ENCODE measurements at regions not wholly inside any gene's neighbourhood (a gene's known extent, or its start where the extent isn't known, plus 50 kb on each side); places are given as distances from the start of the nearest gene placed in this dataset.

- H3K4me3 ChIP-seq (ENCODE audit: low read length): no peak overlapping the region
- peak; percentile 67 for DNase-seq (ENCODE audit: low read depth)
- TF ChIP-seq CTCF (conservative IDR thresholded peaks at IDR 0.05; ENCODE audit: low read length): no peak
Measured at GRCh38 chr18:67650686-67651385, 134.3 kb upstream of the DSEL start.

DNA sequence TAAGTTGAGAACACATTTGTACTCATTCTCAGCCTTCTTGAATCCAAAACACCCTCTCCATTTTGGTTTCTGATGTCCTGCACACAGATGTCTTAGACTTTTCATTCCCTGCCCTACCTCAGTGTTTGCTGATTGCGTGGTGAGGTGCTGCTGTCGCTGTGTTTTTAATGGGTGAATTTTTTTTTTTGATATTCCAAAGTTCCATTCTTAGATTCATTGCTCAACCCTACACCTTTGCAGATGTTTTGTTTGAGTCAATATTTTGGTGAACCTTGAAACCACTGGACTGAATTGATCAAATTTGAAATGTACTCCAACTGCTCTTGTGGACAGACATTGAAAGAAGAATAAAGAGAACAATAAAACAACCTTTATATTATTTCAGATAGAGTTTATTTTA, 130.4 kb upstream of the DSEL start:
- no peak overlapping the region for H3K4me3 ChIP-seq (ENCODE audit: low read length)
- no peak for DNase-seq (ENCODE audit: low read depth)
- no peak for TF ChIP-seq CTCF (conservative IDR thresholded peaks at IDR 0.05; ENCODE audit: low read length)

DNA sequence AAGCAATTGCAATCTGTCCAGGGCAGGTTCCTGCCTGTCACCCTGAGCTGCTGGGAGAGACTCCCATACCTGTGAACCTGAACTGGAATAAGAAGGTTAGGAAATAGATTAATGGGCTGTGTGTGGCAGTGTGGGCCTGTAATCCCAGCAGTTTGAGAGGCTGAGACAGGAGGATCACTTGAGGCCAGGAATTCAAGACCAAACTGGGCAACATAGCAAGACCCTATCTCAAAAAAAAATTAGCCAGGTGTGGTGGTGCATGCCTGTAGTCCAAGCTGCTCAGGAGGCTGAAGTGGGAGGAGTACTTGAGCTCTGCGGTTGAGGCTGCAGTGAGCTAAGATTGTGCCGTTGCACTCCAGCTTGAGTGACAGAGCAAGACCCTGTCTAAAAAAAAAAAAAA, 127.7 kb upstream of the DSEL start:
- TF ChIP-seq CTCF (conservative IDR thresholded peaks at IDR 0.05; ENCODE audit: low read length): no peak
- no peak for DNase-seq (ENCODE audit: low read depth)
- H3K4me3 ChIP-seq (ENCODE audit: low read length): no peak overlapping the region

DNA sequence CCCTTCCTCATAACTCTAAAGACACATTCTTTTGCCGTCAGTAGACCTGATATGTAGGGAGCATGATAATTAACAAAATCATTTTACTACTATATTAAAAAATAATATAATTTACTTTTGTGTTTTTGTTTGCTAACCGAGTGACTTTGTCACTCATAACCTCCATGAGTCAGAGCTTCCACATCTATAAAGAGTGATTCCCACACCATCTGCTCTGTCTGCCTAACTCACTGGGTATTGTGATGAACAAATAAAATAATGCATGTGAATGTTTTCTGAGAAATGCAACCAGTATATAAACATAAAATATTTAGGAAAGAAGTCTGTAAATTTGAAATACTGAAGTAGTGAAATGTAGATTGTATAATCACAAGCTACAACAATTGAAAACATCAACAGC, 123.4 kb upstream of the DSEL start:
- no peak for DNase-seq (ENCODE audit: low read depth)
- no peak overlapping the region for H3K4me3 ChIP-seq (ENCODE audit: low read length)
- TF ChIP-seq CTCF (conservative IDR thresholded peaks at IDR 0.05; ENCODE audit: low read length): no peak

- no peak for TF ChIP-seq CTCF (conservative IDR thresholded peaks at IDR 0.05; ENCODE audit: low read length)
- no peak overlapping the region for H3K4me3 ChIP-seq (ENCODE audit: low read length)
- DNase-seq (ENCODE audit: low read depth): no peak
Measured at GRCh38 chr18:67636597-67637385, 120.3 kb upstream of the DSEL start.

DNA sequence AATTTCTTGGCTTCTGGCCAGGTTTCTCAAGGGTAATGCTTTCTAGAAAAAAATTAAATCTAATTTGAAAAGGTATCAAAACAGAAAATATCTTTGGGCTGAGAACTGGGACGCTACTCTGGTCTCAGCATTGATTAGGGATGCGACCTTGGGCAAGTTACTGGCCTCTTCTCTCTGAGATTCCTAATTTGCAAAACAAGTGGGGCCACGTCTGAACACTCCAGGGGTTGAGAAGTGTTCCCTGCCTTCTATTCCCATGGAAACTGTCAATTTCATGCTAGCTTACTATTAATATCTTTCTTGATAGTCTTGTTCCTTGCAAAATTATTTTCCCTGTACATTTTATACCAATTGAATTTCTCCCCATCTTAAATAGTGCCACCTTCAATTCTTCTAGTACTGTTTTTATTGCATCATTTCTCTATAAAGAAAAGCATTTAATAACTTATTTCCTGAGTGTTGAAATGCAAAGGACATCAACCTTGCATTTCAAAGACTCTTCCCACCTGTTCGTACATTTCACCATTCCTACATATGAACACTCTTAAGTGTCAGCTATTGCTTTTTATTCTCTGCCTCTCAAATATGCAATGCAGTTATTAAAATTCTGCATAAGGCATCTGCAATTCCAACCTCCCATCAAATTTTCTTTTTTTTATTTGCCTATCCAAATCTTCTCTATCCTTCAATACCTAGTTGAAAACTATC, 118.3 kb upstream of the DSEL start:
- H3K4me3 ChIP-seq (ENCODE audit: low read length): no peak overlapping the region
- no peak for TF ChIP-seq CTCF (conservative IDR thresholded peaks at IDR 0.05; ENCODE audit: low read length)
- DNase-seq (ENCODE audit: low read depth): no peak
